DOHH2 (cell line): ENCODE measurements at regions not wholly inside any gene's neighbourhood (a gene's known extent, or its start where the extent isn't known, plus 50 kb on each side); places are given as distances from the start of the nearest gene placed in this dataset.

Experiments used
- EZH2phosphoT487 ChIP-seq: fragments of 200-600 bp; sonication (generic); IDR thresholded peaks from 2 replicates; pipeline ENCODE4 v1.6.1; 2017; ENCODE audit warnings: borderline replicate concordance, mild to moderate bottlenecking, antibody characterized with exemption, low read length, moderate library complexity, mixed read lengths
- TF ChIP-seq, protein P1 (sequence below): fragments of 200-600 bp; sonication (generic); IDR thresholded peaks from one replicate; pipeline ENCODE4 v1.5.1; 2014; ENCODE audit warnings: antibody characterized with exemption, mild to moderate bottlenecking, low read depth, low read length; ENCODE audit not compliant: poor library complexity, severe bottlenecking

DNA sequence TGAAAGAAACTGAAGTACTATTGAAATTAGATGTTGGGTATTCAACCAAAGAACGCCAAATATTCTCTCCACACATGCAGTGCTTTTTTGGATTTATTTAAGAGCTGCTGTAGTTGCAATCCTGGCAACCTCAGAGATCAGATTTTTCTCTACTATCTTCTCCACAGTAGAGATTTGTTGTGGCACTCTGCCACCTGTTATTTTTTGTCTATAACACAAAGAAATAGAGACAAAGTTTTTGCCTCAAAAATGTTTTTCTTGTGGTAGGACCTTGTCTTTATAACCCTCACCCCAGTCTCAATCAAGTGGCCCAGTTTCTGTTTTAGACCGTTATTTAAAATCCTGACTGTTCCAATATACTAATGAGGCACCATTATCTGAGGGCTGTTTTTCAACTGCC, 79.4 kb downstream of the SCG2 start:
- TF ChIP-seq, protein P1, sequence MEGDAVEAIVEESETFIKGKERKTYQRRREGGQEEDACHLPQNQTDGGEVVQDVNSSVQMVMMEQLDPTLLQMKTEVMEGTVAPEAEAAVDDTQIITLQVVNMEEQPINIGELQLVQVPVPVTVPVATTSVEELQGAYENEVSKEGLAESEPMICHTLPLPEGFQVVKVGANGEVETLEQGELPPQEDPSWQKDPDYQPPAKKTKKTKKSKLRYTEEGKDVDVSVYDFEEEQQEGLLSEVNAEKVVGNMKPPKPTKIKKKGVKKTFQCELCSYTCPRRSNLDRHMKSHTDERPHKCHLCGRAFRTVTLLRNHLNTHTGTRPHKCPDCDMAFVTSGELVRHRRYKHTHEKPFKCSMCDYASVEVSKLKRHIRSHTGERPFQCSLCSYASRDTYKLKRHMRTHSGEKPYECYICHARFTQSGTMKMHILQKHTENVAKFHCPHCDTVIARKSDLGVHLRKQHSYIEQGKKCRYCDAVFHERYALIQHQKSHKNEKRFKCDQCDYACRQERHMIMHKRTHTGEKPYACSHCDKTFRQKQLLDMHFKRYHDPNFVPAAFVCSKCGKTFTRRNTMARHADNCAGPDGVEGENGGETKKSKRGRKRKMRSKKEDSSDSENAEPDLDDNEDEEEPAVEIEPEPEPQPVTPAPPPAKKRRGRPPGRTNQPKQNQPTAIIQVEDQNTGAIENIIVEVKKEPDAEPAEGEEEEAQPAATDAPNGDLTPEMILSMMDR = no peak
- no peak for TF ChIP-seq EZH2phosphoT487
